Forelimb muscle (tissue), 1 donor: ENCODE measurements at regions not wholly inside any gene's neighbourhood (a gene's known extent, or its start where the extent isn't known, plus 50 kb on each side); places are given as distances from the start of the nearest gene placed in this dataset.

Experiments used
- DNase-seq: peaks from one replicate; pipeline ENCODE4 v3.0.0-alpha.2; 2013; ENCODE audit warnings: low read depth

GRCh38 chr9:115941561-115942315 lies 211.9 kb upstream of the PAPPA start:
- no peak for DNase-seq

GRCh38 chr9:115943431-115944165 lies 210.0 kb upstream of the PAPPA start:
- no peak for DNase-seq

GRCh38 chr9:115944166-115944948 lies 209.2 kb upstream of the PAPPA start:
- peak; percentile 41 for DNase-seq

GRCh38 chr9:115945009-115945431 lies 208.6 kb upstream of the PAPPA start:
- no peak for DNase-seq

- DNase-seq, result no peak
These were observed 207.1 kb upstream of the PAPPA start for GRCh38 chr9:115946530-115946929.

- DNase-seq, result no peak
These were observed 201.6 kb upstream of the PAPPA start for GRCh38 chr9:115951977-115952376.

DNA sequence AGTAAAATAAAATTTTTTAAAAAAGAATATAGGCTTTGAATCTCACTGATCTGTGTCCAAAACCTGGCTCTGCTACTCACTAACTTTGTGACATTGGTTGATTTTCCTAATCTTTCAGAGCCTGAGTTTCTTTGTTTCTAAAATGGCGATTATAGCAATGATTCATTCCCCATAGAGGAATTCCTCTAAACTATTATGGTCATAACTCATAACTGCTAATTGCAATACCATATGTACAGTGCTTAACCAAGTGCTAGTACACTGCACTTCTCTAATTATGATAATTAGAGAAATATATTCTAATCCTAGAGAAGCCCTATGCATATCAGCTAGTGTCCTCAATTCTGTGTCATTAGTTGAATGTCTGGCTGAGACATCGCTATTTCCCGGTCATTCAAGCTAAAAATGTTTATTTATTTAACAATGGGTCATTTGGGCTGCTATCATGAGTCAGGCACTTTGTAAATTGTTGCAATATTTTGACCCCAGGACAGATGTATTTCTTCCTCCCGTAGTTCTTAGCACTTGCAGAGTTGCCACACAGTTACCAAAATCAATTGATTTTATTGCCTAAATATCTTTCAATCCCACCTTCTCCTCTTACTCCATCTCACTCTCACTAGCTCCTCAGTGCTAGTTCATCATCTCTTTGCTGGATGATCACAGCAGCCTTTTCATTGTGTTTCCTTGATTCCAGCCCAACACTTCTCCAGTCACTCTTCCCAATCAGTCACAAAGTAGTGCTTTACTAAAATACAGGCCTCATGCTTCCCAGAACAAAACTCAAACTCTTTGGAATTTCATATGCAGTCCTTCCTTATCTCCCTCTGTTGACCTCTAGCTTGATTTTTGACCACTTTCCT lies 200.9 kb upstream of the PAPPA start:
- DNase-seq, result no peak

DNA sequence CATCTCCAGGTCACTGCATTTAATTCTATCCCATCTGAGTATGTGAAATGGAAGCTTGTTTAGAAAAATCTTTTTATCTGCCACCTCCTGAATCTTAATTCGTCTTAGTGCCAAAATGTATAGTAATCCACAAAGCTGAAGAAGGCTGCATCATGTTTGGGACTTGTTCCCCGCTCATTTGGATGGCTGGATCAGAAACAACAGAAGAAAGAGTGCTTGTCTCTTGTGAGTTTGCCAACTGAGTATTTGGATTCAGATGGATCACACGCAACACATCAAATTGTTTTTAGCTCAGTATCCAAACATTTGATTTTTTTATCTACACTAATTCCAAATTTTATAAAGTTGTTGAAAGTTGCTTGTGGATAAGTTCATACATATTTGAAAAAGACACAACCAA lies 197.2 kb upstream of the PAPPA start:
- no peak for DNase-seq

DNA sequence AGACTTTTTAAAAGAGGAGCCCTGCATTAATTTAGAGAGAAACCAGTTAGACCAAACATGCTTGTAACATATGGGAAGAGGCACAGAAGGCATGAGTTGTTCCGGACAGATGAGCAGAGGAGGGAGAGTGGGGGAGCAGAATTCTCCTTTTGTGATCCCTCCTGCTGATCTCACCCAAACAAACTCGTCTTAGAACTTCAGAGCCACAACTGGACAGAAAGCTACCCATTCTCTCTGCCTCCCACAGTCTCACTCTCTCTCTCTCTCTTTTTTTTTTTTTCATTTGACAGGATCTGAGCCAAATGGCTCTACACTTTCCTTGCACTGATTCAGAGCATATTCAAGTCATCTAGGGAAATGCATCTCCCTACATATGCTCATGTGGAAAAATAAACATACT lies 196.0 kb upstream of the PAPPA start:
- DNase-seq, result no peak

DNA sequence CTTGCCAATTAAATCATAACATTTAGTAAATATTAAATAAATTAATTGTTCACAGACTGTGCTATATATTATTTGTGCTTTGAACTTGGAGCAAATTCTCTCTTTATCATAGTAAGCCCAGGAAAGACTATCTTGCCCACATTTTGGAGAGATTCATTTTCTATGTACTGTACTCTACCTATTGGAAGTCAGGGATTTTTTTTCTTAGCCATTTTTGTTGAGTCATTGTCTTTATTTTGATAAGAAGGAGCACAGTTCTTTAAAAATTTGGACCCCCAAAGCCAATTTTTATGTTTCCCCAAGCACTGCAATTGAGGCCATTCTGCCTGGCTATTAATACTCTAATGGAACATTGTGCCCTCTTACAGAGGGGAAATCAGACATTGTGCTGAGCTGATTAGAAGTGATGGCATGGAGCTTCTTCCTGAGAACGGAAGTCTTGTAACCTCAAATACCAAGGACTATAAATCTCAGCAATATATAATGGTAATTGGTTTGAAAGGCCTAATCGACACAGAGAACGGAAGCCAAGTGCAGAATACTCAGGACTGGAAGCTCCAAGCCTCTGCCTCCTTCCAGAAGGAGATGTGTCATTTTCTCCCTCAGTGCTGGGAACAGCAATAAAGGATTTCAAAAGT lies 188.8 kb upstream of the PAPPA start:
- DNase-seq, result no peak

- DNase-seq, result no peak
These were observed 186.9 kb upstream of the PAPPA start for GRCh38 chr9:115966660-115967059.

GRCh38 chr9:115969096-115969495 lies 184.5 kb upstream of the PAPPA start:
- DNase-seq, result no peak

DNA sequence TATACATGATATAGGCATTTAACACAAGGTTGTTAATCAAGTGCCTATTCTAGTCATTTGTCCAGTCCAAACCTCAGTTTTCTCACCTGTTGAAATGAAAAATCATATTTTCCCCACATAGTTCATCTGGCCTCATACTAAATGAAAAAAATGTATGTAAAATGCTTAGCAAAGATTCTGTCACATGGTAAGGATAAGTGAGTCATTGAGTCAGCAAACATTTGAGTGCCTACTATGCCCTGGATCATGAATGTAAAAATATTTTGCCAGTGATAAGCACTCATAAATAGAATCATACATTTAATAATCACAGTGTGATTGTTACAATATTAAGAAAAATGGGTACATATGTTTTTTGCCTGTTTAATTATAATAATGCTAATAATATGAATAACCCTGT lies 181.2 kb upstream of the PAPPA start:
- DNase-seq, result no peak

DNA sequence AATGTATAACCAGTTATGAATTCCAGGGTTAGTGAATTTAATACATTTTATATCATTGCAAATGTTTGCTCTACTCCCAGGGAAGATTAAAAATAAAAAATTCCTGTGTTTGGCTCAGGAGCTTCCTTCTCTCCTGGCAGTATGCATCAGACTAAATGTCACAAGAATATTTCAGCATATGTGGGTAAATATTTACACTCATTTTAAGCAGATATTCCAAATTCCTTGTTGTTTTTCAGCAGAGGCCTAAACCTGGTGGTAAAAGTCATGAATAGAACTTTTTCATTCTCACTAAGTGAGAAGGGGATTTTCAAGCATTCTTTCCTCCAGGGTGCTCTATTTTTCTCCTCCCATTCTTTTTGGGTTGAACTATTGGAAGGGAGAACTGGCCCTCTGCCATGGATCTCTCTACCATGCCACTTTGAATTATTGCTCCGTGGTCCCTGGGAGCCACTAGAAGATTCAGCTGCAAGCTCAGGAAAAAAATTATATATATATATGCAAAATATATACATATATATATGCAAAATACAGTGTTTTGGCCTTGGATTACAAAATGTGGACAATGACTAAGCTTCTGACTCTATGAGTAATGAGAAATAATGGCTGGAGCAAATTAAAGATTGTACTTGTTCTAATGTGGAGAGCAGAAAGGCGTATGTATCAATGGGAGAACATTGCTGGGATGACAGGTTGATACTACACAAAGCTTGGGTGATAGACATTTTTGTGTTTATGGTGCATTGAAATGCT lies 180.6 kb upstream of the PAPPA start:
- no peak for DNase-seq

DNA sequence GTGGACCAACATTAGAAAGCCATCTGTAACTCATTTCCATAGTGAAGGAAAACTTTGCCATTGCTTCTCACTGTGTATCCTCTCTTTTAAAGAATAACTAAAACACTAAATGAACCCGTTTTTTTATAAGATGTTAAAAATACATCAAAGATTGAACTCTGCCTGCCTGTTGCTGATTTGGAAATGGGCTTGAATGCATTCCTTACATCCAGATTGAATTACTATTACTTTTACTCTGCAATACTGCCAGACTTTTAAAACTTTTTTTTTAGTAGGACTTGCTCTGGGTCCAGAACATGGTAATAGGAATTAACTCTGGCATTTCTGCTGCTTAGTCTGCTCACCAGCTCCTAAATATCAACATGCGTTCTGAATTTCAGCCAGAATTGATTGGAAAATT lies 176.8 kb upstream of the PAPPA start:
- no peak for DNase-seq

GRCh38 chr9:115978091-115978490 lies 175.5 kb upstream of the PAPPA start:
- DNase-seq, result no peak

- no peak for DNase-seq
These were observed 174.9 kb upstream of the PAPPA start for GRCh38 chr9:115978659-115979096.

DNA sequence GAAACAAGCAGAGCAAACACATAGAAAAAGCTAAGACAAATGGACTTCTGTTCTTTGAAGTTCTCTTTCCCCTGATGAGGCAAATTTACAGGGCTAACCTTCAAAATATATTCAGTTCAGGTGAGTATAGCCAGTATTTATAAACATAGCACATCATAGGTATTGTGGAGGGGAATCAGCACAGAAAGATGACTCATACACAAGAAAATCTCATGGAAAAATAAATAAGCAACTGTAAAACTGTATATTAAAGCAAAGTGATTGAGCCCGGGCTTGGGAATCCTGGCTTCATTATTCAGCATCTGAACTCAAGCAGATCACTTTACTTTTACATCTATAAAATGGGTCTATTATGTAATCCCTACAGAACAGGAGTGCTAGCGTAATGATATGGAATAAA lies 173.5 kb upstream of the PAPPA start:
- DNase-seq, result no peak

- no peak for DNase-seq
These were observed 173.1 kb upstream of the PAPPA start for GRCh38 chr9:115980502-115980901.

GRCh38 chr9:115980976-115981375 lies 172.6 kb upstream of the PAPPA start:
- no peak for DNase-seq
